NB4 (cell line): ENCODE measurements at regions not wholly inside any gene's neighbourhood (a gene's known extent, or its start where the extent isn't known, plus 50 kb on each side); places are given as distances from the start of the nearest gene placed in this dataset.

ENCODE experiments used
- DNase-seq: peaks from one replicate; pipeline ENCODE4 v3.0.0; 2010; ENCODE audit warnings: low read depth
- H3K4me3 ChIP-seq: one replicate; pipeline ENCODE4 v1.5.1; 2011; ENCODE audit warnings: mild to moderate bottlenecking, low read depth, low read length, moderate library complexity
- CTCF ChIP-seq: IDR thresholded peaks from one replicate; pipeline ENCODE4 v1.5.1; 2012; ENCODE audit warnings: low read depth, low read length
- MAX ChIP-seq: IDR thresholded peaks from 2 replicates; pipeline ENCODE4 v1.6.1; 2011; ENCODE audit warnings: low read depth, low read length
- MYC ChIP-seq: IDR thresholded peaks from 2 replicates; pipeline ENCODE4 v1.6.1; 2011; ENCODE audit warnings: low read depth, low read length
- POLR2A ChIP-seq: IDR thresholded peaks from 2 replicates; pipeline ENCODE4 v1.6.1; 2011; ENCODE audit warnings: mild to moderate bottlenecking; ENCODE audit not compliant: insufficient read length; ENCODE audit errors: extremely low read depth

DNA sequence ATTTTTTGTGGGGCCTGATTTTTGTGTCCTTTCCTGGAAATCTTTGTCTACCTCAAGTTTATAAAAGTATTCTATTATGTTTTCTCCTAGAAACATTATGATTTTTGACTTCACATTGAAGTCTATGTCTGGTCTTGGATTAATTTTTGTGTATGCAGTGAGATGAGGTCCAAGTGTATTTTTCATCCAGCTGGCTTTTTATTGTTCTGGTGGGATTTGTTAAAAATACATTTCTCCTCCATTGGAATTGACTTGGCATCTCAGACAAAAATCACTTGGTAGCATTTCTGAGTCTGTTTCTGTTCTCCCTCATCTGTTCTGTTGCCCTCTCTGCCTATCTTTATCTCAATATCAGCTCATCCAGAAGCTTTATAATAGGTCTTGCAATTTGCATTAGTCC lies 109.0 kb downstream of the IRX1 start:
- no peak for DNase-seq
- H3K4me3 ChIP-seq: no peak overlapping the region
- TF ChIP-seq POLR2A: no peak
- no peak for TF ChIP-seq MYC
- no peak for TF ChIP-seq CTCF
- no peak for TF ChIP-seq MAX

GRCh38 chr5:3709068-3709716 lies 113.6 kb downstream of the IRX1 start:
- TF ChIP-seq POLR2A: no peak
- no peak overlapping the region for H3K4me3 ChIP-seq
- DNase-seq: no peak

DNA sequence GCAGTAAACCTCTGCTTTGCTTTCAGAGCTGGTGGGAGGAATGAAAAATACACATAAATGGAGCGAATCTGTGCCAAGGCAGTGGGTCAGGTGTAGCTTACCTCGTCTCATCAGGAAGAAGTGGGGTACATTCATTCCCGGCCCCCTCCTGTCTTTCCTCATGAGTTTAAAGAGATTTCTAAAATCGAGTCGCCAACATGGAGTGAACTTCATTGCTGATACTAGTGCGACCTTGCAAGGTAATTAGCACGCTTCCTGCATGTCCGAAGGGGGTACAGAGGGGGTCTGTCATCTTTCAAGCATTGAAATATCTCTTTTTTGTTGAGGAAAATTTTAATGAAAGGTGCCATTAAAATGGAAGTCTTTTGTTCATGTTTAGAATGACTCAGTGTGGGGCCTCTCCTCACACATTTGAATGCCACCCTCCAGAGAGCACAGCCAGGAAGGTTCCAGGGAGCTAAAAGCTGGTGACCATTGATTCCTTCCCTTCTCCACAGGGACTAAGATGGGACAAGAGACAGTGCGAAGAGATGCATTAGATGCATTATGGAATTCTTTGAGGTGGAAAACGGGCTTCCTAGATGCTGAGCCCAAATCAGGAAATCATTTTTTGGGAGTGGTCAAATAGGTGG lies 114.2 kb downstream of the IRX1 start:
- no peak for DNase-seq
- H3K4me3 ChIP-seq: no peak overlapping the region
- TF ChIP-seq MYC: no peak
- no peak for TF ChIP-seq POLR2A

GRCh38 chr5:3715062-3715461 lies 119.4 kb downstream of the IRX1 start:
- no peak for DNase-seq
- TF ChIP-seq CTCF (no peak), POLR2A (no peak), MYC (no peak), MAX (no peak)
- no peak overlapping the region for H3K4me3 ChIP-seq

GRCh38 chr5:3729631-3730030 lies 134.0 kb downstream of the IRX1 start:
- TF ChIP-seq CTCF: no peak
- no peak for TF ChIP-seq MAX
- no peak for TF ChIP-seq POLR2A
- TF ChIP-seq MYC: no peak
- no peak overlapping the region for H3K4me3 ChIP-seq
- DNase-seq: no peak

DNA sequence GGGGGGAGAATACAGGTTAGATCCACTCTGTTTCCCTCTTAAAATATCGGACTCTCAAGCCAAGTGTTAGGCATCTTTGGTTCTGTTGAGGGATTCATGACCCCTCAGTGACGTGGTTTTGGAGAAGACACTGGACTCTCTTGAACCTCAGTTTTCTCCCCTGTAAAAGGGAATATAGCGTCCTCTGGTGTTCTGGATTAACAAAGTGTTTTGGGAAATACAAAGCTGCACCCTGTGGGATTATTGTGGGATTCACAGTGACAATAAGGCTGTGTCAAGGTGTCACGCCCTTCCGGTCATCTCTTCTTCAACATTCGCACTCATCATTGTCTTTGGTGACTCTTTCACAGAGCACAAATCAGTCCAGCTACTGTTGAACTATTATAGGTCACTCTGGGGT lies 139.0 kb downstream of the IRX1 start:
- no peak for DNase-seq
- H3K4me3 ChIP-seq: no peak overlapping the region
- TF ChIP-seq MAX (no peak), CTCF (no peak), POLR2A (no peak), MYC (no peak)

DNA sequence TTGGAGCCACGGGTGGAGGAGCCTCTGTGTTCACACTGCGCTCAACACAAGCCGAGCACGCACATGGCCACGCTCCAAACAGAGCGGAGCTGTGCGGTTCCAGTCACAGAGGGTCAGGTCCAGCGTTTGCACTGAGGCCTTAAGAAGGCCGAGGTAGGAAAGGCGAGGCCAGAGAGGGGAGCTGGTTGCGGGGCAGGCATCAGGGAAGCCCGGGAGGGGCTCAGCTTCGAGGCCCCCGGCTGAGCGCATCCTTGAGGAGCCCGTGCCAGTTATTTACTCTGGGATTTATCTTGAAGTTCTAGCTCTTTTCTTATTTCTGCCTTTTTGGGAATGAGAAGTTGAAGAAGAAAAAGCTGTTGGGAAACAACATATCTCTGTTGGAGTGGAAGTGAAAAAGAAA lies 140.8 kb downstream of the IRX1 start:
- no peak for DNase-seq
- no peak overlapping the region for H3K4me3 ChIP-seq
- no peak for TF ChIP-seq MAX
- no peak for TF ChIP-seq POLR2A
- no peak for TF ChIP-seq MYC
- TF ChIP-seq CTCF: no peak
